ENCODE measurements at regions not wholly inside any gene's neighbourhood (a gene's known extent, or its start where the extent isn't known, plus 50 kb on each side); places are given as distances from the start of the nearest gene placed in this dataset.
"Not testable (repeated sequence)": the region's sequence is repeated elsewhere in the genome, so short reads cannot be mapped to it uniquely, and the experiment has no call there.

DNA sequence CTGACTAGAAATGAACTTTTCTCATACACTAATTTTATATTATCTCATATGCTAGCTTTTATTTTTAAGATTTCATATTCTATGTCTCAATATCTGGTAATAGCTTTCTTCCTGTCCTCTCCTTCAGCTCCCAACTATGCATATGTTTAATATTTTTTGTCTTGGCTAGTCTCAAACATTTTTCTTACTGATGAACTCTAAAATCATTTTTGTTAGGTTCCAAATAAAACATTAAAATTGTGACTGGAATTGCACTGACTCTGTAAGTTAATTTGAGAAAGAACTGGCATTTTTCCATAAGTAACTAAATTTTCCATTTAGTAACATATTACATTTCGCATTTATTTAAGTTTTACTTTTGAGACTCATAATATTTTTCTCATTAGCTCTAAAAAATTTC lies 368.5 kb upstream of the DPYD start:
- no peak for TF ChIP-seq CTCF (IDR thresholded peaks at IDR 0.05; ENCODE audit: insufficient read depth, low read length, poor library complexity, severe bottlenecking)
- no peak overlapping the region for H3K4me3 ChIP-seq (ENCODE audit: low read depth, low read length)
- H3K27me3 ChIP-seq (ENCODE audit: control insufficient read depth, insufficient read depth, low read length) = no peaks in the 10 kb centered on the region
- no peak for DNase-seq (ENCODE audit: low read depth)
- H3K36me3 ChIP-seq (ENCODE audit: control insufficient read depth, insufficient read depth, low read length) = no peaks in the 10 kb centered on the region

- no peak for TF ChIP-seq CTCF (IDR thresholded peaks at IDR 0.05; ENCODE audit: insufficient read depth, low read length, poor library complexity, severe bottlenecking)
- no peak for DNase-seq (ENCODE audit: low read depth)
- no peaks in the 10 kb centered on the region for H3K36me3 ChIP-seq (ENCODE audit: control insufficient read depth, insufficient read depth, low read length)
- no peak overlapping the region for H3K4me3 ChIP-seq (ENCODE audit: low read depth, low read length)
- H3K27me3 ChIP-seq (ENCODE audit: control insufficient read depth, insufficient read depth, low read length) = no peaks in the 10 kb centered on the region
Measured at GRCh38 chr1:98288494-98288893, 367.7 kb upstream of the DPYD start.

GRCh38 chr1:98287626-98288025 lies 366.8 kb upstream of the DPYD start:
- no peak overlapping the region for H3K4me3 ChIP-seq (ENCODE audit: low read depth, low read length)
- H3K27me3 ChIP-seq (ENCODE audit: control insufficient read depth, insufficient read depth, low read length) = no peaks in the 10 kb centered on the region
- TF ChIP-seq CTCF (IDR thresholded peaks at IDR 0.05; ENCODE audit: insufficient read depth, low read length, poor library complexity, severe bottlenecking) = no peak
- no peaks in the 10 kb centered on the region for H3K36me3 ChIP-seq (ENCODE audit: control insufficient read depth, insufficient read depth, low read length)
- no peak for DNase-seq (ENCODE audit: low read depth)

- TF ChIP-seq CTCF (IDR thresholded peaks at IDR 0.05; ENCODE audit: insufficient read depth, low read length, poor library complexity, severe bottlenecking) = no peak
- H3K27me3 ChIP-seq (ENCODE audit: control insufficient read depth, insufficient read depth, low read length) = no peaks in the 10 kb centered on the region
- H3K4me3 ChIP-seq (ENCODE audit: low read depth, low read length) = no peak overlapping the region
- no peaks in the 10 kb centered on the region for H3K36me3 ChIP-seq (ENCODE audit: control insufficient read depth, insufficient read depth, low read length)
- no peak for DNase-seq (ENCODE audit: low read depth)
Measured at GRCh38 chr1:98286656-98287055, 365.8 kb upstream of the DPYD start.

DNA sequence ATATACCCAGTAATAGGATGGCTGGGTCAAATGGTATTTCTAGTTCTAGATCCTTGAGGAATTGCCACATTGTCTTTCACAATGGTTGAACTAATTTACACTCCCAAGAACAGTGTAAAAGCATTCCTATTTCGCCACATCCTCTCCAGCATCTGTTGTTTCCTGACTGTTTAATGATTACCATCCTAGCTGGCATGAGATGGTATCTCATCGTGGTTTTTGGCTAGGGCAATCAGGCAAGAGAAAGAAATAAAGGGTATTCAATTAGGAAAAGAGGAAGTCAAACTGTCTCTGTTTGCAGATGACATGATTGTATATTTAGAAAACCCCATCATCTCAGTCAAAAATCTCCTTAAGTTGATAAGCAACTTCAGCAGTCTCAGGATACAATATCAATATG lies 364.5 kb upstream of the DPYD start:
- DNase-seq (ENCODE audit: low read depth); H3K4me3 ChIP-seq (ENCODE audit: low read depth, low read length); H3K36me3 ChIP-seq (ENCODE audit: control insufficient read depth, insufficient read depth, low read length); H3K27me3 ChIP-seq (ENCODE audit: control insufficient read depth, insufficient read depth, low read length): not testable (repeated sequence)

DNA sequence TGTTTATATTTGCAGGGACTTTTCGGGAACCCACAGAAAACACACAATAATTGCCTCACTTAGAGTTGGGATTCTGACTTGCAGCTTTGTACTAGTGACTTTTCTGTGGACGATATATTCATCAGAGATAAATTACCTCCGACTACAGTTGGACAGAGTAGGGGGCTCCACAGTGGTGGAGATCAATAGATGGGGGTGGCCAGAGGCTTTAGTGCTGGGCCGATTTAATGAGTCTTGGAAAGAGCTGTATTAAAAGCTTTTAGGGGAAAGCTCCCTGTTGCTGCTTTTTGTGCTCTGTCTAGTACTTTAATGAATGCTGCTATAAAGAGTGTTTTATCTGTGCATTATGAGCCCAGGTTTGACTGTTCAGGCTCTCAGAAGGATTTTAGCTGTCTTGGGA lies 359.2 kb upstream of the DPYD start:
- Histone ChIP-seq H3K27me3 (ENCODE audit: control insufficient read depth, insufficient read depth, low read length) (no peaks in the 10 kb centered on the region), H3K36me3 (ENCODE audit: control insufficient read depth, insufficient read depth, low read length) (no peaks in the 10 kb centered on the region), H3K4me3 (ENCODE audit: low read depth, low read length) (no peak overlapping the region)
- TF ChIP-seq CTCF (IDR thresholded peaks at IDR 0.05; ENCODE audit: insufficient read depth, low read length, poor library complexity, severe bottlenecking) = no peak
- DNase-seq (ENCODE audit: low read depth) = no peak

Data from kidney epithelial cell (primary cell).